RWPE1 (cell line): ENCODE measurements at regions not wholly inside any gene's neighbourhood (a gene's known extent, or its start where the extent isn't known, plus 50 kb on each side); places are given as distances from the start of the nearest gene placed in this dataset.

Experiments
- CTCF ChIA-PET: fragments of 350-600 bp; sonication (Branson Sonifier 250); formaldehyde crosslinking; extraction: SDS; loops from one replicate; lab custom pipeline; 2021; lab: Yijun Ruan, JAX
- POLR2A ChIA-PET: fragments of 400-600 bp; formaldehyde crosslinking; extraction: SDS; loops from one replicate; lab custom pipeline; 2020; ENCODE audit warnings: antibody characterized with exemption; ENCODE audit not compliant: low non-redundant PET; lab: Yijun Ruan, JAX
- DNase-seq: peaks from one replicate; pipeline ENCODE4 v3.0.0; 2012; ENCODE audit warnings: low spot score
- H3K27ac ChIP-seq: fragments of 450-650 bp; 2 replicates; pipeline ENCODE4 v1.5.1; 2017
- TF ChIP-seq, protein P1 (sequence below): fragments of 450-650 bp; conservative IDR thresholded peaks from 2 replicates; pipeline ENCODE4 v1.5.1; 2017; ENCODE audit warnings: low read depth, mild to moderate bottlenecking

DNA sequence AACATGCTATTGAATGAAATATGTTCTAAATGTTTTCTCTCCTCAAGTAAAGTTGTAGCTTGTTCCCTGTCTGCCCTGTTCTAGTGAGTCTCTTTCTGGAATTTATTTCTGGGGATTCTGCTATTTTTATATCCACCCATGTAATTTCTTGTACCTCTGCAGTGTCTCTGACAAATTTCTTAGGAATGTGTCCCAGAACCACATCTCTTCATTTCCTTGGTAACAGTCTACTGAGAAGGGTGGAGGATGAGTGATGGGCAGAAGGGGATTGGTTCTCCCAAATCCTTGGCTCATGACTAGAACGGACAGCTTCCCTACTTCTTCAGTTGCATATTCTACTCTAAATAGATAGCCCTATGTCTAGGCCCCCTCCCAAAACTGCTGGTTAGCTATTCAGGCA lies 490.6 kb upstream of the LINC00305 start:
- TF ChIP-seq, protein P1, sequence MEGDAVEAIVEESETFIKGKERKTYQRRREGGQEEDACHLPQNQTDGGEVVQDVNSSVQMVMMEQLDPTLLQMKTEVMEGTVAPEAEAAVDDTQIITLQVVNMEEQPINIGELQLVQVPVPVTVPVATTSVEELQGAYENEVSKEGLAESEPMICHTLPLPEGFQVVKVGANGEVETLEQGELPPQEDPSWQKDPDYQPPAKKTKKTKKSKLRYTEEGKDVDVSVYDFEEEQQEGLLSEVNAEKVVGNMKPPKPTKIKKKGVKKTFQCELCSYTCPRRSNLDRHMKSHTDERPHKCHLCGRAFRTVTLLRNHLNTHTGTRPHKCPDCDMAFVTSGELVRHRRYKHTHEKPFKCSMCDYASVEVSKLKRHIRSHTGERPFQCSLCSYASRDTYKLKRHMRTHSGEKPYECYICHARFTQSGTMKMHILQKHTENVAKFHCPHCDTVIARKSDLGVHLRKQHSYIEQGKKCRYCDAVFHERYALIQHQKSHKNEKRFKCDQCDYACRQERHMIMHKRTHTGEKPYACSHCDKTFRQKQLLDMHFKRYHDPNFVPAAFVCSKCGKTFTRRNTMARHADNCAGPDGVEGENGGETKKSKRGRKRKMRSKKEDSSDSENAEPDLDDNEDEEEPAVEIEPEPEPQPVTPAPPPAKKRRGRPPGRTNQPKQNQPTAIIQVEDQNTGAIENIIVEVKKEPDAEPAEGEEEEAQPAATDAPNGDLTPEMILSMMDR: no peak
- DNase-seq: no peak
- ChIA-PET POLR2A (no interaction called here), CTCF (interaction anchor here (0.6 kb wide), 1 partner anchor 740 kb away, joined by 3 read pairs; no protein-coding TSS in a partner anchor)
- no peak overlapping the region; the same call in 1 of the 2 replicates for H3K27ac ChIP-seq

DNA sequence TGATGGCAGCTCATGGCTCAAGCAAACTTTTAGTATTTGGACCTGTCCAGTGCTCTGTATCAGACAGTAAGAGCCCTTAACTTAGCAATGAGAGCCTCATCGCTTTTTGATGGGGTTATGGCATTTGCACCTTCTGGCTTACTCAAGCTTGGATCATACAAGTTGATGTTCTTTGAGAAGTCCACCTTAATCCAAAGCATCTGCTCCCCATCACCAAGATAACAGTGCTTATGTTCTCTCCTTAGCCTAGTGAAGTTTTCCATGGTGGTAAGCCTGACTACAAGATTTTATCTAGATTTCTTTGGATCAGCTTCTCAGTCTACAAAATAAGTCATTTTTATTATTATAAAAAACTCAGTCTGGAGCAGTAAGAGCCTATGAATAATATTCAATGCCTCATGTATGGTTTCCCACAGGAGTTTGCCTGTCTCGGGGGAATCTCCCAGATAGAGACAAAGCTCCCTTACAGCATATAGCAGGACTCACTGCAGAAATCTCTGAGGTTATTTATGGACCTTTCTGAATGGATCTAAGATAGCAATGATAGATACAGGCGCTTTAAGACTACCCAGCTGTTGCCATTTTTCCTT lies 472.2 kb upstream of the LINC00305 start:
- DNase-seq: no peak
- TF ChIP-seq, protein P1: no peak
- no peak overlapping the region for H3K27ac ChIP-seq
- ChIA-PET POLR2A (no interaction called here), CTCF (no interaction called here)

DNA sequence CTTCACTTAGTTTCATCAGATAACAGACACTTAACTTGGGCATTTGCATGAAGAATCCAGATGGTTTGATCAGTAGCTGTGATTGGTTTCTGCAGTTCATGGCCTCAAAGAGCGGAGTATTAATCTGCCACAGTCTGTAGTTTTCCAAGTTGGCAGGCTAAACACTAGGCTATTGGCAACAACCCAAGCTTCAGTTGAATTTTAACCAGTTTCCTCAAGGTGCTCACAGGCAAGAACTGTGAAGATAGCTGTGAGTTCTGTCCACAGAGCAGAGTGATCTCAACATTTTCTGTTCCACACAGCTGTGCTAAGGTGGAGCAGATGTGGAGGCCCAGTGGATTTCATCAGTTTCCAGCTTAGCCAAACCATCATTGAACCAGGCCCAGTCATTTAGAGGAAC lies 469.5 kb upstream of the LINC00305 start:
- POLR2A ChIA-PET: no interaction called here
- TF ChIP-seq, protein P1: no peak
- no peak overlapping the region for H3K27ac ChIP-seq
- no peak for DNase-seq
- CTCF ChIA-PET: no interaction called here

GRCh38 chr18:64615021-64615420 lies 466.1 kb upstream of the LINC00305 start:
- no peak overlapping the region for H3K27ac ChIP-seq
- TF ChIP-seq, protein P1: no peak
- CTCF ChIA-PET: no interaction called here
- POLR2A ChIA-PET: no interaction called here
- DNase-seq: no peak

DNA sequence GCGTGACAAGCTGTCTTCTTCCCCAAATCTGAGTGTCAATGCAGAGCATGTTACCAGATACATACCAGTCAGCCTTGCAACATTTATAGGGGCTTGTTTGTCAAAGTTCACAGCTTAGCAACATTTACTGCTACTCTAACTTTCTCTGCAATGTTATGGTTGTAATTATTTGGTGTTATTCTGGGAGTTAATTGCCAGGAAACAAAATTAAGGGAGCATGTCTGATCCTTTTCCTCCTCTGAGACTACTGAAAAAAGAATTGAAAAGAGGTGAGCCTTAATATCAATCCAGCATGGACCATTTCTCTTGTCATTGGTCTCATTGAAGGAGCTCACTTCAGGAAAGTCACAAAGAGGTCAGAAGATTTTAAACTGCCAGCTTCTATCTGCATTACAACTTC lies 465.6 kb upstream of the LINC00305 start:
- TF ChIP-seq, protein P1: no peak
- CTCF ChIA-PET: no interaction called here
- POLR2A ChIA-PET: no interaction called here
- H3K27ac ChIP-seq: no peak overlapping the region
- no peak for DNase-seq

- no peak for DNase-seq
- CTCF ChIA-PET: no interaction called here
- no peak overlapping the region for H3K27ac ChIP-seq
- POLR2A ChIA-PET: no interaction called here
- TF ChIP-seq, protein P1: no peak
Measured at GRCh38 chr18:64592246-64592645, 443.4 kb upstream of the LINC00305 start.

GRCh38 chr18:64589000-64589399 lies 440.1 kb upstream of the LINC00305 start:
- DNase-seq: no peak
- no peak overlapping the region for H3K27ac ChIP-seq
- POLR2A ChIA-PET: no interaction called here
- CTCF ChIA-PET: no interaction called here
- TF ChIP-seq, protein P1: no peak
